ENCODE measurements at regions not wholly inside any gene's neighbourhood (a gene's known extent, or its start where the extent isn't known, plus 50 kb on each side); places are given as distances from the start of the nearest gene placed in this dataset.

- no peak overlapping the region for H3K27ac ChIP-seq (replicated peaks)
- no peak overlapping the region for H3K4me3 ChIP-seq (replicated peaks; ENCODE audit: insufficient read depth, low read length)
- DNase-seq (ENCODE audit: low read depth in 1 of 2, low spot score in 1 of 2) = no peak
- TF ChIP-seq, protein P1, sequence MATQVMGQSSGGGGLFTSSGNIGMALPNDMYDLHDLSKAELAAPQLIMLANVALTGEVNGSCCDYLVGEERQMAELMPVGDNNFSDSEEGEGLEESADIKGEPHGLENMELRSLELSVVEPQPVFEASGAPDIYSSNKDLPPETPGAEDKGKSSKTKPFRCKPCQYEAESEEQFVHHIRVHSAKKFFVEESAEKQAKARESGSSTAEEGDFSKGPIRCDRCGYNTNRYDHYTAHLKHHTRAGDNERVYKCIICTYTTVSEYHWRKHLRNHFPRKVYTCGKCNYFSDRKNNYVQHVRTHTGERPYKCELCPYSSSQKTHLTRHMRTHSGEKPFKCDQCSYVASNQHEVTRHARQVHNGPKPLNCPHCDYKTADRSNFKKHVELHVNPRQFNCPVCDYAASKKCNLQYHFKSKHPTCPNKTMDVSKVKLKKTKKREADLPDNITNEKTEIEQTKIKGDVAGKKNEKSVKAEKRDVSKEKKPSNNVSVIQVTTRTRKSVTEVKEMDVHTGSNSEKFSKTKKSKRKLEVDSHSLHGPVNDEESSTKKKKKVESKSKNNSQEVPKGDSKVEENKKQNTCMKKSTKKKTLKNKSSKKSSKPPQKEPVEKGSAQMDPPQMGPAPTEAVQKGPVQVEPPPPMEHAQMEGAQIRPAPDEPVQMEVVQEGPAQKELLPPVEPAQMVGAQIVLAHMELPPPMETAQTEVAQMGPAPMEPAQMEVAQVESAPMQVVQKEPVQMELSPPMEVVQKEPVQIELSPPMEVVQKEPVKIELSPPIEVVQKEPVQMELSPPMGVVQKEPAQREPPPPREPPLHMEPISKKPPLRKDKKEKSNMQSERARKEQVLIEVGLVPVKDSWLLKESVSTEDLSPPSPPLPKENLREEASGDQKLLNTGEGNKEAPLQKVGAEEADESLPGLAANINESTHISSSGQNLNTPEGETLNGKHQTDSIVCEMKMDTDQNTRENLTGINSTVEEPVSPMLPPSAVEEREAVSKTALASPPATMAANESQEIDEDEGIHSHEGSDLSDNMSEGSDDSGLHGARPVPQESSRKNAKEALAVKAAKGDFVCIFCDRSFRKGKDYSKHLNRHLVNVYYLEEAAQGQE (IDR thresholded peaks at IDR 0.05; ENCODE audit: insufficient replicate concordance, low read depth) = no peak
- TF ChIP-seq CTCF (IDR thresholded peaks at IDR 0.05; ENCODE audit: insufficient read depth, low read length) (no peak), GABPA (IDR thresholded peaks at IDR 0.05; ENCODE audit: low read depth) (no peak), SPI1 (IDR thresholded peaks at IDR 0.05; ENCODE audit: borderline replicate concordance, low read depth) (no peak), POLR2AphosphoS5 (IDR thresholded peaks at IDR 0.05; ENCODE audit: low read depth) (no peak)
- H3K27me3 ChIP-seq (ENCODE audit: insufficient read depth, poor library complexity, severe bottlenecking) = no peaks in the 10 kb centered on the region
Observed at GRCh38 chr7:26477381-26477990, 185.8 kb downstream of the SNX10 start.

DNA sequence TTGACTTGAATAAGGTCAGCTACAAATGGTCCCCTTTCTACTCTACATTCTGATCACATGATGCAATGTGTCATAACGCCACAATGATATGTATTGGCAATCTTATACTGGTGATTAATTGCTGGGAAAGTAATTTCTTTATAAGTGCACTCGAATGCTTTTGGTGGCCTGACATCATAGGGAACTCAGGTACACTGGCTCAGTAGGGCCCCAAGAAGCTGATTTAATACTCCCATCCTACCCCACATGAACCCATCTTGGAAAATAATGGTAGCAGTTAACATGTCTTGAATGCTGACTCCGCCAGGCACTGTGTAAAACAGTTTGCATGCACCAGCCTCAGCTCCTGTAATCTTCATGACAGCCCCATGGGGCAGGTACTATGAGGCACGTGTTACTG is 186.9 kb downstream of the SNX10 start:
- Histone ChIP-seq H3K27me3 (ENCODE audit: insufficient read depth, poor library complexity, severe bottlenecking) (peaks cover 2% of the 10 kb centered on the region), H3K4me3 (replicated peaks; ENCODE audit: insufficient read depth, low read length) (no peak overlapping the region), H3K27ac (replicated peaks) (no peak overlapping the region)
- TF ChIP-seq POLR2AphosphoS5 (IDR thresholded peaks at IDR 0.05; ENCODE audit: low read depth) = no peak
- TF ChIP-seq, protein P1 (IDR thresholded peaks at IDR 0.05; ENCODE audit: insufficient replicate concordance, low read depth) = no peak
- no peak for DNase-seq (ENCODE audit: low read depth in 1 of 2, low spot score in 1 of 2)

GRCh38 chr7:26479581-26479980 is 187.9 kb downstream of the SNX10 start:
- no peak overlapping the region for H3K27ac ChIP-seq (replicated peaks)
- no peak for DNase-seq (ENCODE audit: low read depth in 1 of 2, low spot score in 1 of 2)
- H3K27me3 ChIP-seq (ENCODE audit: insufficient read depth, poor library complexity, severe bottlenecking) = peaks cover 2% of the 10 kb centered on the region
- TF ChIP-seq CTCF (IDR thresholded peaks at IDR 0.05; ENCODE audit: insufficient read depth, low read length) = no peak
- no peak for TF ChIP-seq GABPA (IDR thresholded peaks at IDR 0.05; ENCODE audit: low read depth)
- TF ChIP-seq SPI1 (IDR thresholded peaks at IDR 0.05; ENCODE audit: borderline replicate concordance, low read depth) = no peak
- TF ChIP-seq POLR2AphosphoS5 (IDR thresholded peaks at IDR 0.05; ENCODE audit: low read depth) = no peak
- TF ChIP-seq, protein P1 (IDR thresholded peaks at IDR 0.05; ENCODE audit: insufficient replicate concordance, low read depth) = no peak
- no peak overlapping the region for H3K4me3 ChIP-seq (replicated peaks; ENCODE audit: insufficient read depth, low read length)

All from HL-60 (cell line).